T-helper 2 cell treated with Interferon-gamma antibody and Interleukin-4, amounts not matched to agents 5 μg/mL and 100 μg/mL, for 36 hours (primary cell): ENCODE measurements at regions not wholly inside any gene's neighbourhood (a gene's known extent, or its start where the extent isn't known, plus 50 kb on each side); places are given as distances from the start of the nearest gene placed in this dataset.

Experiments
- DNase-seq: peaks from one replicate; pipeline ENCODE4 v3.0.0; 2021; ENCODE audit warnings: low spot score
- H3K27ac Mint-ChIP-seq: one replicate; pipeline ENCODE4 v1.8.0; 2021; ENCODE audit warnings: mild to moderate bottlenecking, mixed read lengths
- H3K27me3 Mint-ChIP-seq: one replicate; pipeline ENCODE4 v1.8.0; 2021; ENCODE audit warnings: low read depth, mixed read lengths
- H3K36me3 Mint-ChIP-seq: one replicate; pipeline ENCODE4 v1.8.0; 2021; ENCODE audit warnings: low read depth, mixed read lengths
- H3K4me1 Mint-ChIP-seq: one replicate; pipeline ENCODE4 v1.8.0; 2021; ENCODE audit warnings: low read depth, mixed read lengths
- H3K4me3 Mint-ChIP-seq: one replicate; pipeline ENCODE4 v1.8.0; 2022; ENCODE audit warnings: mild to moderate bottlenecking, moderate library complexity, mixed read lengths
- H3K9me3 Mint-ChIP-seq: one replicate; pipeline ENCODE4 v1.8.0; 2021; ENCODE audit warnings: mixed read lengths

- no peak overlapping the region for H3K27ac Mint-ChIP-seq
- no peak overlapping the region for H3K4me3 Mint-ChIP-seq
- H3K9me3 Mint-ChIP-seq: peaks cover 18% of the 10 kb centered on the region
- no peaks in the 10 kb centered on the region for H3K36me3 Mint-ChIP-seq
- peaks cover 16% of the 10 kb centered on the region for H3K27me3 Mint-ChIP-seq
- H3K4me1 Mint-ChIP-seq: no peaks in the 10 kb centered on the region
- no peak for DNase-seq
Measured at GRCh38 chr2:64393383-64394010, 60.5 kb upstream of the LGALSL start.

- Mint-ChIP-seq H3K4me1 (no peaks in the 10 kb centered on the region), H3K36me3 (no peaks in the 10 kb centered on the region)
- DNase-seq: no peak
Measured at GRCh38 chr2:64394153-64394552, 59.8 kb upstream of the LGALSL start.

GRCh38 chr2:64396001-64396400 is 58.0 kb upstream of the LGALSL start:
- H3K27ac Mint-ChIP-seq: no peak overlapping the region
- H3K27me3 Mint-ChIP-seq: peaks cover 10% of the 10 kb centered on the region

More at GRCh38 chr2:64394153-64394552, 59.8 kb upstream of the LGALSL start:
- no peak overlapping the region for H3K4me3 Mint-ChIP-seq
- H3K27me3 Mint-ChIP-seq: peaks cover 13% of the 10 kb centered on the region
- H3K27ac Mint-ChIP-seq: no peak overlapping the region
- peaks cover 18% of the 10 kb centered on the region for H3K9me3 Mint-ChIP-seq

GRCh38 chr2:64396551-64396950 is 57.4 kb upstream of the LGALSL start:
- no peak overlapping the region for H3K4me3 Mint-ChIP-seq
- no peak for DNase-seq
- H3K9me3 Mint-ChIP-seq: peaks cover 5% of the 10 kb centered on the region

More at GRCh38 chr2:64396001-64396400, 58.0 kb upstream of the LGALSL start:
- Mint-ChIP-seq H3K36me3 (no peaks in the 10 kb centered on the region), H3K4me1 (no peaks in the 10 kb centered on the region), H3K4me3 (no peak overlapping the region), H3K9me3 (peaks cover 9% of the 10 kb centered on the region)
- no peak for DNase-seq

GRCh38 chr2:64398516-64399129 is 55.3 kb upstream of the LGALSL start:
- Mint-ChIP-seq H3K4me1 (no peaks in the 10 kb centered on the region), H3K27ac (no peak overlapping the region), H3K9me3 (no peaks in the 10 kb centered on the region), H3K4me3 (no peak overlapping the region), H3K27me3 (peaks cover 8% of the 10 kb centered on the region), H3K36me3 (no peaks in the 10 kb centered on the region)
- no peak for DNase-seq

More at GRCh38 chr2:64396551-64396950, 57.4 kb upstream of the LGALSL start:
- Mint-ChIP-seq H3K27me3 (peaks cover 8% of the 10 kb centered on the region), H3K4me1 (no peaks in the 10 kb centered on the region), H3K36me3 (no peaks in the 10 kb centered on the region), H3K27ac (no peak overlapping the region)

- H3K27ac Mint-ChIP-seq: no peak overlapping the region
- H3K4me3 Mint-ChIP-seq: no peak overlapping the region
Measured at GRCh38 chr2:64399521-64399920, 54.4 kb upstream of the LGALSL start.

GRCh38 chr2:64400105-64400728 is 53.7 kb upstream of the LGALSL start:
- Mint-ChIP-seq H3K9me3 (no peaks in the 10 kb centered on the region), H3K36me3 (no peaks in the 10 kb centered on the region), H3K4me1 (no peaks in the 10 kb centered on the region), H3K27ac (no peak overlapping the region), H3K27me3 (peaks cover 4% of the 10 kb centered on the region), H3K4me3 (no peak overlapping the region)
- DNase-seq: no peak

More at GRCh38 chr2:64399521-64399920, 54.4 kb upstream of the LGALSL start:
- no peaks in the 10 kb centered on the region for H3K4me1 Mint-ChIP-seq
- H3K27me3 Mint-ChIP-seq: peaks cover 4% of the 10 kb centered on the region
- H3K36me3 Mint-ChIP-seq: no peaks in the 10 kb centered on the region
- no peaks in the 10 kb centered on the region for H3K9me3 Mint-ChIP-seq
- DNase-seq: no peak

- H3K4me1 Mint-ChIP-seq: no peaks in the 10 kb centered on the region
- no peak for DNase-seq
- H3K9me3 Mint-ChIP-seq: no peaks in the 10 kb centered on the region
- no peak overlapping the region for H3K27ac Mint-ChIP-seq
- no peaks in the 10 kb centered on the region for H3K36me3 Mint-ChIP-seq
- H3K4me3 Mint-ChIP-seq: no peak overlapping the region
- peaks cover 4% of the 10 kb centered on the region for H3K27me3 Mint-ChIP-seq
Measured at GRCh38 chr2:64400733-64401528, 53.0 kb upstream of the LGALSL start.

GRCh38 chr2:64401529-64401880 is 52.5 kb upstream of the LGALSL start:
- Mint-ChIP-seq H3K36me3 (no peaks in the 10 kb centered on the region), H3K4me3 (no peak overlapping the region), H3K27me3 (peaks cover 5% of the 10 kb centered on the region), H3K27ac (no peak overlapping the region), H3K9me3 (no peaks in the 10 kb centered on the region), H3K4me1 (no peaks in the 10 kb centered on the region)
- no peak for DNase-seq

GRCh38 chr2:64402876-64403275 is 51.1 kb upstream of the LGALSL start:
- DNase-seq: no peak
- H3K4me3 Mint-ChIP-seq: no peak overlapping the region
- peaks cover 13% of the 10 kb centered on the region for H3K27me3 Mint-ChIP-seq
- H3K27ac Mint-ChIP-seq: no peak overlapping the region
- no peaks in the 10 kb centered on the region for H3K4me1 Mint-ChIP-seq
- H3K36me3 Mint-ChIP-seq: no peaks in the 10 kb centered on the region
- H3K9me3 Mint-ChIP-seq: no peaks in the 10 kb centered on the region

GRCh38 chr2:64403426-64403825 is 50.5 kb upstream of the LGALSL start:
- no peak for DNase-seq
- Mint-ChIP-seq H3K36me3 (no peaks in the 10 kb centered on the region), H3K9me3 (no peaks in the 10 kb centered on the region), H3K4me3 (no peak overlapping the region), H3K27ac (no peak overlapping the region), H3K4me1 (no peaks in the 10 kb centered on the region), H3K27me3 (peaks cover 12% of the 10 kb centered on the region)

GRCh38 chr2:64404002-64404731 is 49.8 kb upstream of the LGALSL start:
- H3K4me1 Mint-ChIP-seq: no peaks in the 10 kb centered on the region
- H3K9me3 Mint-ChIP-seq: no peaks in the 10 kb centered on the region
- peaks cover 9% of the 10 kb centered on the region for H3K27me3 Mint-ChIP-seq
- no peak overlapping the region for H3K4me3 Mint-ChIP-seq
- no peak overlapping the region for H3K27ac Mint-ChIP-seq
- H3K36me3 Mint-ChIP-seq: no peaks in the 10 kb centered on the region
- DNase-seq: no peak
